Choroid plexus epithelial cell (primary cell): ENCODE measurements at regions not wholly inside any gene's neighbourhood (a gene's known extent, or its start where the extent isn't known, plus 50 kb on each side); places are given as distances from the start of the nearest gene placed in this dataset.

Source experiments
- DNase-seq: peaks from one replicate; pipeline ENCODE4 v3.0.0-alpha.2; 2010; ENCODE audit warnings: low read depth
- H3K4me3 ChIP-seq: 2 replicates; pipeline ENCODE4 v1.5.1; 2011; ENCODE audit warnings: low read depth, mild to moderate bottlenecking, control low read depth, low read length, moderate library complexity
- CTCF ChIP-seq: conservative IDR thresholded peaks from 2 replicates; pipeline ENCODE4 v1.5.1; 2011; ENCODE audit warnings: low read depth, mild to moderate bottlenecking, control low read depth, inconsistent platforms, low read length, moderate library complexity

GRCh38 chr16:26995522-26995921, 71.2 kb upstream of the C16orf82 start:
- no peak for TF ChIP-seq CTCF
- H3K4me3 ChIP-seq = no peak overlapping the region
- no peak for DNase-seq

- TF ChIP-seq CTCF = no peak
- no peak overlapping the region for H3K4me3 ChIP-seq
- DNase-seq = no peak
Observed at GRCh38 chr16:27005386-27005785, 61.3 kb upstream of the C16orf82 start.
